Ectodermal cell (in vitro differentiated cells): ENCODE measurements at regions not wholly inside any gene's neighbourhood (a gene's known extent, or its start where the extent isn't known, plus 50 kb on each side); places are given as distances from the start of the nearest gene placed in this dataset.

ENCODE experiments used
- H3K27ac ChIP-seq: 2 replicates; pipeline ENCODE4 v1.7.0; 2013; ENCODE audit warnings: mild to moderate bottlenecking, low read depth, low read length; ENCODE audit not compliant: insufficient read depth, poor library complexity, severe bottlenecking
- H3K27me3 ChIP-seq: 2 replicates; pipeline ENCODE4 v1.7.0; 2013; ENCODE audit warnings: mild to moderate bottlenecking, low read length; ENCODE audit not compliant: insufficient read depth, control insufficient read depth, poor library complexity, severe bottlenecking
- H3K36me3 ChIP-seq: one replicate; pipeline ENCODE4 v1.7.0; 2013; ENCODE audit warnings: low read length; ENCODE audit not compliant: control insufficient read depth, insufficient read depth
- H3K4me1 ChIP-seq: one replicate; pipeline ENCODE4 v1.7.0; 2013; ENCODE audit warnings: low read length; ENCODE audit not compliant: control insufficient read depth, insufficient read depth
- H3K4me3 ChIP-seq: 2 replicates; pipeline ENCODE4 v1.7.0; 2013; ENCODE audit warnings: low read depth, low read length, control low read depth; ENCODE audit not compliant: insufficient read depth
- H3K9me3 ChIP-seq: 2 replicates; pipeline ENCODE4 v1.7.0; 2013; ENCODE audit warnings: mild to moderate bottlenecking, low read length, moderate library complexity; ENCODE audit not compliant: control insufficient read depth
- whole genome bisulfite sequencing, 2 experiments: methylation state at CpG; one replicate each; pipeline ENCODE4 v1.1.7; 2013; ENCODE audit warnings: missing lambda C conversion rate in 2 of 2; 5-methylcytosine and 5-hydroxymethylcytosine counted together

DNA sequence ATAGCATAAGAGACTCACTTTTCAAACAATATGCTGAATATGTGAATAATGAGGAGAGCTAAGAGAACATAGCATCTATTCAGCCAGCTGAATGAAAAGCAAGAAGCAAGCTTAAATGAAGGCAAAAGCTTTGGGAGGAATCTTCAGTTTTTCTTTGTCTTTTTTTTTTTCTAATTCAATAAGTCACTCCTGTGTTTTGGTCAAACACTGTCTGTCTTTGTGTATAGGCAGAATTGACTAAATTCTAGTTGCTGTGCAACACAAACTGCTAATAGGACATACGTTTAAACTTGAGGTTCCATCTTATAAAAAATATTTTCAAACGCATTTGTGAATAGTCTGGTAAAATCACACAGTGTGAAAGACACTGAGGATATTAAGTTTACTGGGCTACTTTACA is 156.9 kb upstream of the KCNN2 start:
- 80 to 96% methylated on average over 1 to 2 of the region's 2 CpGs for WGBS, 2 experiments
- Histone ChIP-seq H3K4me3 (no peak overlapping the region), H3K27me3 (no peaks in the 10 kb centered on the region), H3K27ac (no peak overlapping the region), H3K36me3 (no peaks in the 10 kb centered on the region), H3K4me1 (no peaks in the 10 kb centered on the region), H3K9me3 (no peaks in the 10 kb centered on the region)

DNA sequence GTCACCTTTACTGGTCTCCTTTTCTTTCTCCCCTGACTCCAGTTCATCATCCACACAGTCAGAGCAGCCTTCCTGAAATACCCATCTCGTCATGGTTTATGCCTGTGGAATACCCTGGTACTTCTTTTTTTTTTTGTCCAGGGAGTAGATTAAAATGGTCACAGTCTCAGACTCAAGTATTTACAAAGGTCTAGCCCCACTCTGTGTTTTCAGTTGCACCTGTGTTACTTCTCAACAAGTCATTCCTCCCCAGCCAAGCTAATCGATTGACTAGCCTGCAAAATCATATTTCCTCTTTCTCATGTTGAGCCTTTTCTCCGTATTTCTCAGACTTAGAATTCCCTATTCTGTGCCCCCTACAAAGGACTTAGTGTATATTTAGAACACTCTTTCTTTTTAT is 155.2 kb upstream of the KCNN2 start:
- WGBS, 2 experiments: 96 to 97% methylated on average over 3 of the region's 3 CpGs
- H3K4me3 ChIP-seq: no peak overlapping the region
- H3K4me1 ChIP-seq: no peaks in the 10 kb centered on the region
- no peaks in the 10 kb centered on the region for H3K27me3 ChIP-seq
- no peaks in the 10 kb centered on the region for H3K9me3 ChIP-seq
- no peaks in the 10 kb centered on the region for H3K36me3 ChIP-seq
- H3K27ac ChIP-seq: no peak overlapping the region

DNA sequence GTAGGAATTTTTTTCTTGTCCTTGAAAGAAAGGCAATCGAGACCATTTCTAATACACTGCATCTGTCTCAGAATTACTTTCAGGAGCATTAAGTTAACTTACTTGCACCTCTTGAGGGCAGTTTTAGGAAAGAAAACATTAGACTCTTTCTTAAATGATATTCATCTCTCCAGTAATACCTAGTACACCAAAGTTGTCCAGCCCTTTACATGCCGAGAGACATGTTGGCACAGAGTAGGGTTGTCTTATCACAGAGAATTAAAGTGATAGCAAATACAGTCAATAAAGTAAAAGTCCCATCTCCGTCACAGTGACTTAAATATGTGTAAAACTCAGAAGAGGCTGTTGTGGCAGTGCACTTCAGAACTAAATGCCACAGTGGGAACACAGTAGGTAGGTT is 154.3 kb upstream of the KCNN2 start:
- 92 to 100% methylated on average over 2 to 3 of the region's 3 CpGs for WGBS, 2 experiments
- Histone ChIP-seq H3K36me3 (no peaks in the 10 kb centered on the region), H3K27ac (no peak overlapping the region), H3K27me3 (no peaks in the 10 kb centered on the region), H3K4me3 (no peak overlapping the region), H3K9me3 (no peaks in the 10 kb centered on the region), H3K4me1 (no peaks in the 10 kb centered on the region)

DNA sequence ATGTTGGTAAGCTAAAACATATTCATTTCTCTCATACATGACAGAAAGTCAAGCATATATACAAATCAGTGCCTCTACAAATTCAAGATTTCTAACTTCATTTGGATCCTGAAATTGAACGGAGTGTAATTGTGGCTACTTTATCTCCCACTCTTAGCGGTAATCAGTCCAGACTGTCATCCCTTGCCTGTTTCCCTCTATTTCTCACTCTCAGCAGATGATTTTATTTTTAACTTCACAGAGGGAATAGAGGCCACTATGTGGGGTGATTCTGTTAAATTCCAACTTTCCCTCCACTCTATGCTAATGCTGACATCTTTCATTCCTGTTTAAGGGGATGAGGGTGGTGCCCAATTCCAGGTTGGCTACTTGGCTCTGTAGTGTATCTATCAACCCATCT is 153.8 kb upstream of the KCNN2 start:
- Histone ChIP-seq H3K27me3 (no peaks in the 10 kb centered on the region), H3K4me3 (no peak overlapping the region), H3K27ac (no peak overlapping the region), H3K36me3 (no peaks in the 10 kb centered on the region), H3K9me3 (no peaks in the 10 kb centered on the region), H3K4me1 (no peaks in the 10 kb centered on the region)
- WGBS, 2 experiments: 95 to 99% methylated on average over 2 of the region's 2 CpGs

DNA sequence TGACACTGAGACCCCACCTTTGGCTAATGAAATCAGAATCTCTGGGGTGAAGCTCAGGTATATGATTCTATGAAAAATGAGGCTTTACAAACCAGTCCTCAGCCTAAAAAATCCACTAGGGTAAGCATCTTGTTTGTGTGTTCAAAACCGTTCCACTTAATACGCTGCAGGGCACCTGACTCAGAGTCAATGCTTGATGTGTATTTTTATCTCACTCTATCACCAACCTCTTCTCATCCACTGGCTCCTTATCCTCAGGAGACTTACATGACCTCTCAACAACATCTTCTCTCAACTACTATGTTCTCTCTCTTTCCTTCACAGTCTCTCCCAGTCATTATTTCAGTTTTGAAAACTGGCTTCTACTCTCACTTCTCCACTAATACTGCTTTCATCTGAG is 153.3 kb upstream of the KCNN2 start:
- H3K9me3 ChIP-seq: no peaks in the 10 kb centered on the region
- H3K4me1 ChIP-seq: no peaks in the 10 kb centered on the region
- 97 to 100% methylated on average over 2 of the region's 2 CpGs for WGBS, 2 experiments
- H3K27ac ChIP-seq: no peak overlapping the region
- no peak overlapping the region for H3K4me3 ChIP-seq
- H3K36me3 ChIP-seq: no peaks in the 10 kb centered on the region
- no peaks in the 10 kb centered on the region for H3K27me3 ChIP-seq

DNA sequence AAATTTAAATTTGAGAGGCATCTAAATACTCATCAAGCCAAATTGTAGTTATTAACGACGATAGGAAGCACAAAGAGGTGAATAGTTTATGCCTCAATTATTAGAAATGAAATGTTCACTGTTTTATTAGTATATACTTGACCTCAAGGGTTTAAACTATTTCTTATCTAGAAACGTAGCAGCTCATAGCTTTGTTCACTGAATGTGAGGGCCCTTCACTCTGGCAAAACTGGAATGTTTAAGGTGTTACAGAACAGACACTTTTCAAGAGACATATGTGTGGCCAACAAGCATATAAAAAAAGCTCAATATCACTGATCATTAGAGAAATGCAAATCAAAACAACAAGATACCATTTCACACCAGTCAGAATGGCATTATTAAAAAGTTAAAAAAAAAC is 151.2 kb upstream of the KCNN2 start:
- H3K9me3 ChIP-seq: no peaks in the 10 kb centered on the region
- H3K27me3 ChIP-seq: no peaks in the 10 kb centered on the region
- no peak overlapping the region for H3K4me3 ChIP-seq
- H3K36me3 ChIP-seq: no peaks in the 10 kb centered on the region
- H3K4me1 ChIP-seq: no peaks in the 10 kb centered on the region
- 100% methylated on average over 1 of the region's 3 CpGs; no CpG with 5 or more reads in 1 of the 2 experiments for WGBS, 2 experiments
- H3K27ac ChIP-seq: no peak overlapping the region

DNA sequence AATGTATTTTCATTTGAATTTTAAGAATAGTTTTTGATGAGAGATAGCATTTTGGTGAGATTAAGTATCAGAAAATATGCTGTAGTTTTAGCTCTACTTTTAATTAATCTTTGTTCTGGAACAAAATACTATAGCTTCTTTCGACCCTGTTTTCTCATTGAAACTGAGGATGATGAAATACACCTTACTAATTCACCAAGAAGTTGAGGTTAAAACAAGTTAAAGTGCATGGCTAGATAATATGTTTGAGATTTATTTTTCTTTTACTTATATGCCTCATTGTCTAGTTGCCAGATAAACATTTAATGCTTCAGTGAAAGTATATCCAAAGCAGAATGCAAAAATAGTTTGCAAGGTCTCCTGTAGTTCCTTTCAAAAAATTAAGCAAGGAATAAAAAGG is 140.1 kb upstream of the KCNN2 start:
- Histone ChIP-seq H3K36me3 (no peaks in the 10 kb centered on the region), H3K27ac (no peak overlapping the region), H3K4me3 (no peak overlapping the region), H3K9me3 (no peaks in the 10 kb centered on the region), H3K27me3 (no peaks in the 10 kb centered on the region), H3K4me1 (no peaks in the 10 kb centered on the region)
- WGBS, 2 experiments: no CpG with 5 or more reads among the region's 1 CpG

DNA sequence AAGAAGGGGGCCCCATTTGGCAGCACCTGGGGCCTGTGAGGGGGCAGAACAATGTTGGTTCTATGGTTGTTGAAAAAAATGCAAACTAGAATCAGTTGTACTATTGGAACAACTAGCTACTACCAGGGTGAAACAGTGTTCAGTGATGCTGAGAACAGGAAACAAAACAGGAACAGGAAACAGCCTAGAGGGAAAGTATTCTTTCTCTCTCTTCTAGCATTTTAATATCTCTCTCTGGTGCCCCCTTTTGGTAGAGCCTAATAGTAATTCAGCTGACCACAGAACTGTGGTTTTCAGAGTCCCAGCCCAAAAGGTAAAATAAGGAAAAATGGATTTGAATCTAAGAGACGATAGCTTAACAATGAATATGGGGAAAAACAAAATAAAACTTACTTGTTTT is 138.0 kb upstream of the KCNN2 start:
- no peak overlapping the region for H3K4me3 ChIP-seq
- no peak overlapping the region for H3K27ac ChIP-seq
- H3K36me3 ChIP-seq: no peaks in the 10 kb centered on the region
- H3K27me3 ChIP-seq: no peaks in the 10 kb centered on the region
- WGBS, 2 experiments: 83% methylated on average over 1 of the region's 1 CpG; no CpG with 5 or more reads in 1 of the 2 experiments
- H3K9me3 ChIP-seq: no peaks in the 10 kb centered on the region
- H3K4me1 ChIP-seq: no peaks in the 10 kb centered on the region

DNA sequence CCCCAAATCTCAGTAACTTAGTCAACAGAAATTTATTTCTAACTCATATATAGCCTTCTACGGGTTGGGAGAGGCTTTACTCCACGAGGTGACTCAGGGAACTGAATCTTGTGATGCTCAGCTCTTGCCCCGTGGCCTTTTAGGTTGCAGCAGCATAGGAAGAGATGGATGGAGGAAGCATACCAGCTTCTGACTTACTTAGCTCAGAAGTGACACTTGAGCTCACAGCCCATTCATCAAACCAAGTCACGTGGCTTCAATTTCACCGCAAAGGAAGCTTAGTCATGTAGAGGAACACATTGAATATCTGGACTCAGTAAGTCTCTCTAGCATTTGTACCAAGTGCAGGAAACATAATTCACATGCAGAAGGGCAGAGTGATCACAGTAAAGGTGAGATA is 124.1 kb upstream of the KCNN2 start:
- H3K27ac ChIP-seq: no peak overlapping the region

DNA sequence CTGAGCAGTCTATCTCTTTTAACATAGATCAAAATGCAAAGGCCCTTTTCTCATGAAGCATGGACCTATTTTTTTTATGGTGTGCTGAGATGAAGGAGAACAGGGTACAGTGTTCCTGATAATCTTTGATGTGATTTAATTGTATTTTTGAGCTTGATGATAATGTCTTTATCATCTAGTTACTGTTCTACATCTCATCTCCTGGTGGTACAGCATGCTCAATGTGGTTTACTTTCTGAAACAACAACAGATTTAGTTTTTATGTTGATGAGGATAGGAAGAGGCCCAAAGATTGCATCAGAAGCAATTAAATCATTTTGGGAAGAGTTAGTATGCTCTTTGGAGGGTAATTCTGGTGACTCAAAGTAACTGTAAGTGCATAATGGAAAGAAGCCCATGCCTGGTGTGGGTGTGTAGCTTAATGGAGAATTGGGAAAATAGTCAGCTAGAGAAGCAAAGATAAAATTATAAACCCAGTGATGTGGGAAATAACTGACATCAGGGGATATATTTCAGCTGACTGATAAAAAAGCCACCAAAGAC is 123.0 kb upstream of the KCNN2 start:
- Histone ChIP-seq H3K27ac (no peak overlapping the region), H3K36me3 (no peaks in the 10 kb centered on the region), H3K4me3 (no peak overlapping the region), H3K9me3 (no peaks in the 10 kb centered on the region), H3K27me3 (no peaks in the 10 kb centered on the region), H3K4me1 (no peaks in the 10 kb centered on the region)

More for the DNA sequence above, 124.1 kb upstream of the KCNN2 start:
- no peaks in the 10 kb centered on the region for H3K4me1 ChIP-seq
- H3K9me3 ChIP-seq: no peaks in the 10 kb centered on the region
- no peak overlapping the region for H3K4me3 ChIP-seq
- 95% methylated on average over 5 of the region's 5 CpGs for WGBS, 2 experiments
- no peaks in the 10 kb centered on the region for H3K36me3 ChIP-seq
- H3K27me3 ChIP-seq: no peaks in the 10 kb centered on the region
